CD4-positive, alpha-beta T cell (primary cell): ENCODE measurements at regions not wholly inside any gene's neighbourhood (a gene's known extent, or its start where the extent isn't known, plus 50 kb on each side); places are given as distances from the start of the nearest gene placed in this dataset.

Source experiments
- ATAC-seq: fragments of 200-7000 bp; cut with Tn5 transposase; one replicate; pipeline ENCODE4 v1.10.0; 2022; ENCODE audit warnings: mild to moderate bottlenecking; ENCODE audit not compliant: poor library complexity
- CTCF ChIA-PET: fragments of 350-600 bp; sonication (Branson Sonifier 250); formaldehyde crosslinking; loops from one replicate; lab custom pipeline; 2021; ENCODE audit warnings: antibody characterized with exemption, inconsistent platforms; lab: Charles Lee
- POLR2A ChIA-PET: fragments of 350-600 bp; sonication (Branson Sonifier 250); formaldehyde crosslinking; loops from one replicate; lab custom pipeline; 2021; ENCODE audit warnings: antibody characterized with exemption, inconsistent platforms; lab: Charles Lee
- DNase-seq, 14 experiments: peaks; one replicate each; pipeline ENCODE4 v3.0.0-alpha.2; 2013 to 2020; ENCODE audit warnings: mixed read lengths in 2 of 14
- H3K27ac ChIP-seq, 2 donors: one replicate each; pipeline versions ENCODE4 v1.5.1 to v1.7.0; 2013; ENCODE audit warnings: low read length in 2 of 2, low read depth in 1 of 2, mild to moderate bottlenecking in 1 of 2
- H3K27me3 ChIP-seq, 2 experiments: 1 replicate in 1 of 2; 2 replicates in 1 of 2; pipeline versions ENCODE4 v1.6.1 to v1.7.0; 2013; ENCODE audit warnings: low read length in 2 of 2, control low read depth in 1 of 2, mild to moderate bottlenecking in 1 of 2, moderate library complexity in 1 of 2; ENCODE audit not compliant: insufficient read depth in 2 of 2, control insufficient read depth in 1 of 2
- H3K36me3 ChIP-seq: one replicate; pipeline ENCODE4 v1.6.1; 2013; ENCODE audit warnings: low read length, control low read depth; ENCODE audit not compliant: insufficient read depth
- H3K4me1 ChIP-seq: one replicate; pipeline ENCODE4 v1.6.1; 2013; ENCODE audit warnings: low read length, control low read depth; ENCODE audit not compliant: insufficient read depth
- H3K4me3 ChIP-seq: one replicate; pipeline ENCODE4 v1.5.1; 2013; ENCODE audit warnings: mild to moderate bottlenecking, low read length, moderate library complexity
- H3K9me3 ChIP-seq, 2 experiments: 1 replicate in 1 of 2; 2 replicates in 1 of 2; pipeline versions ENCODE4 v1.6.1 to v1.7.0; 2013; ENCODE audit warnings: low read length in 2 of 2, mild to moderate bottlenecking in 2 of 2, control low read depth in 1 of 2, moderate library complexity in 1 of 2; ENCODE audit not compliant: control insufficient read depth in 1 of 2, insufficient read depth in 1 of 2
- H3K27ac Mint-ChIP-seq: one replicate; pipeline ENCODE4 v1.8.0; 2020; ENCODE audit warnings: mixed read lengths
- H3K27me3 Mint-ChIP-seq: one replicate; pipeline ENCODE4 v1.8.0; 2021; ENCODE audit warnings: mixed read lengths
- H3K36me3 Mint-ChIP-seq: one replicate; pipeline ENCODE4 v1.8.0; 2021; ENCODE audit warnings: low read depth, mixed read lengths
- H3K4me1 Mint-ChIP-seq: one replicate; pipeline ENCODE4 v1.8.0; 2021; ENCODE audit warnings: low read depth, mixed read lengths
- H3K4me3 Mint-ChIP-seq: one replicate; pipeline ENCODE4 v1.8.0; 2020; ENCODE audit warnings: mild to moderate bottlenecking, mixed read lengths
- H3K9me3 Mint-ChIP-seq: one replicate; pipeline ENCODE4 v1.8.0; 2020; ENCODE audit warnings: mixed read lengths
- CTCF ChIP-seq: fragments of 200-600 bp; IDR thresholded peaks from one replicate; pipeline ENCODE4 v1.8.0; 2022; ENCODE audit warnings: antibody characterized with exemption, mild to moderate bottlenecking
- intact Hi-C, 2 experiments: fragments of 100-400 bp; cut with DNase I in 1 of 2; cut with micrococcal nuclease in 1 of 2; formaldehyde crosslinking; loops; one replicate each; pipeline versions ENCODE4 v1.15.1 to v1.9.0; 2023 to 2025; cut with DNase I, micrococcal nuclease

DNA sequence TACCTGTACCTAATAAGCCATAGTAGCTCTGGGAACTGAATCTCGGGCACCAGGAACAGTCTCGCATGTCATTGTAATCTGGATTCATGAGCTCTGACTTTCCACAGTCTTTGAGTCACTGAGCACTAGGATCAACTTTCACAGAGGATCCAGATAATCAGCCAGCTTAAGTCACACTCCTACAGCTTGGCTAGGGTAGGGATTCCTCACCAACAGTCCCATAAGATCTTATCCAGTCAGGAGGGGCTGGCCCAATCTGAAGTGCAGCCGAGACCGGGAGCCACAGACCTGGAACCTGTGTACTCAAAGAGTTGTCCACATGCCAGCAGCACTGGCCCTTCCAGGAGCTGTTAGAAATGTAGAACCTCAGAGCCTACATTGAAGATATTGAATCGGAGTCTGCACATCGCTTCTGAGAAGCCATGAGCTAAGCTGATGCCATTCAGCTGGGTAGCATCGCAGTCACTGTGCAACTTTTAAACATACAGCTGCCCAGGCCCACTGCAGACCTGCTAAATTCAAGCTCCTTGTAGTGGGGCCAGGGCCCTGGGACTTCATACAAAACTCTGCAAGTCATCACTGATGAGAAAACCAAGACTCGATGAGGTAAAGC is 538.8 kb upstream of the B3GAT1 start:
- no peak overlapping the region for H3K4me3 ChIP-seq

DNA sequence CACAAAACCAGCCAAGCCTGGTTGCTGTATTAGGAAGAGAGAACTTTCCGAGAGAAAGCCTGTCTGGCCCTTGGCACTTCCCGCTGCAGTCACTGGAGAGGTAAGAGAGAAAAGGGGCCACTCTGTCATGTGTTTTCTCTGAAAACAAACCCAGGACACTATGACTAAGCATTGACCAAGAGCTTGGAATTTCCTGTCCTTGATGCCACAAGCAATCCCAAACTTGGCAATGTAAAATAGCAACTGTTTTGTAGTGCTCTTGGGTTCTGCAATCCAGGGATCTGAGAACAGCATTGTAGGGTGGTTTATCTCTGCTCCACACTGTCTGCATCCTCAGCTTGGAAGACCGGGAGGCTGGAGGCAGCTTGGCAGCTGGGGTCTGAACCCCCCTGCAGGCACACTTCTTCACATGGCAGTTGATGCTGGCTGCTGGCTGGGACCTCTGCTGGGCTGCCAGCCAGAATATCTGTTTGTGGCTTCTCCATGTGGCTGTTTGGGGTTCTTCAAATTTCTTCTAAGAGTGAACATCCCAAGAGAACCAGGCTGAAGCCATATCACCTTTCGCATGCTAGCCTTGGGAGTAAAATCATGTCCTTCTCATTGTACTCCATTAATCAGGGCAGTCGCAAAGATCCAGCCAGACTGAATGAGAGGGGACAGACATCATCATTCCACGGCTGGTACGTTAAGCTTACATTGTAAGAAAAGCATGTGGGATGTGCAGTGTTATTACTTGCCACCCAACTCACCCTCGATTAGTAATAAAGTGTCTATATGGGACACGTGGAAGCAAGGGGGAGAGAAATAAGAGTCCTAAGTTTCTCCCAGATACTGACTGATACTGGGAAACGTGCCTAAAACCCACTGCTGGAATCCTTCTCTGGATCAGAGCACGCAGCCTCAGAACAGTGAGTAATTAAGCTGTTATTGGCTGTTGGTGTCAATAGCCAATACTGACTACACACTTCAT is 537.4 kb upstream of the B3GAT1 start:
- intact Hi-C loops, result no loop called here
- Histone ChIP-seq H3K36me3 (no peaks in the 10 kb centered on the region), H3K27ac (no peak overlapping the region), H3K27me3 (peaks cover 0 to 13% of the 10 kb centered on the region in 2 experiments), H3K4me1 (no peaks in the 10 kb centered on the region), H3K9me3 (no peaks in the 10 kb centered on the region), H3K4me3 (no peak overlapping the region)
- Mint-ChIP-seq H3K4me3 (no peak overlapping the region), H3K27me3 (peaks cover 39% of the 10 kb centered on the region), H3K9me3 (no peaks in the 10 kb centered on the region), H3K36me3 (no peaks in the 10 kb centered on the region), H3K4me1 (no peaks in the 10 kb centered on the region), H3K27ac (no peak overlapping the region)
- ChIA-PET POLR2A (no interaction called here), CTCF (no interaction called here)
- ATAC-seq (no peak), DNase-seq (no peak)
- TF ChIP-seq CTCF, result no peak

More for the DNA sequence above, 538.8 kb upstream of the B3GAT1 start:
- H3K4me1 ChIP-seq, result no peaks in the 10 kb centered on the region
- Mint-ChIP-seq H3K27me3 (peaks cover 39% of the 10 kb centered on the region), H3K9me3 (no peaks in the 10 kb centered on the region), H3K36me3 (no peaks in the 10 kb centered on the region), H3K4me3 (no peak overlapping the region), H3K4me1 (no peaks in the 10 kb centered on the region), H3K27ac (no peak overlapping the region)
- no peak overlapping the region for H3K27ac ChIP-seq
- intact Hi-C loops, result no loop called here
- ChIA-PET POLR2A (no interaction called here), CTCF (no interaction called here)
- no peaks in the 10 kb centered on the region for H3K36me3 ChIP-seq
- TF ChIP-seq CTCF, result no peak
- ATAC-seq (no peak), DNase-seq (no peak)
- H3K27me3 ChIP-seq, result peaks cover 0 to 13% of the 10 kb centered on the region in 2 experiments
- peaks cover 0 to 4% of the 10 kb centered on the region in 2 experiments for H3K9me3 ChIP-seq

- Mint-ChIP-seq H3K9me3 (no peaks in the 10 kb centered on the region), H3K4me1 (no peaks in the 10 kb centered on the region), H3K36me3 (no peaks in the 10 kb centered on the region), H3K27me3 (peaks cover 32% of the 10 kb centered on the region), H3K4me3 (no peak overlapping the region), H3K27ac (no peak overlapping the region)
- ChIA-PET CTCF (no interaction called here), POLR2A (no interaction called here)
- Histone ChIP-seq H3K36me3 (no peaks in the 10 kb centered on the region), H3K27me3 (peaks cover 0 to 13% of the 10 kb centered on the region in 2 experiments), H3K9me3 (no peaks in the 10 kb centered on the region), H3K4me1 (no peaks in the 10 kb centered on the region), H3K4me3 (no peak overlapping the region), H3K27ac (no peak overlapping the region)
- intact Hi-C loops, result no loop called here
- ATAC-seq, result no peak
- no peak for TF ChIP-seq CTCF
- DNase-seq, result no peak
Observed at GRCh38 chr11:134947556-134947955, 535.5 kb upstream of the B3GAT1 start.
